GM08714 (cell line): ENCODE measurements at regions not wholly inside any gene's neighbourhood (a gene's known extent, or its start where the extent isn't known, plus 50 kb on each side); places are given as distances from the start of the nearest gene placed in this dataset.
"Not testable (repeated sequence)": the region's sequence is repeated elsewhere in the genome, so short reads cannot be mapped to it uniquely, and the experiment has no call there.

Source experiments
- H3K4me3 ChIP-seq: fragments of 200-500 bp; sonication (Bioruptor generic); 2 replicates; pipeline ENCODE4 v1.5.1; 2014; ENCODE audit warnings: mild to moderate bottlenecking, low read length, inconsistent platforms
- ZNF274 ChIP-seq: IDR thresholded peaks from 2 replicates; pipeline ENCODE4 v1.6.1; 2012; ENCODE audit warnings: mild to moderate bottlenecking, low read depth, low read length

GRCh38 chr3:64387688-64388087 lies 162.4 kb upstream of the PRICKLE2 start:
- H3K4me3 ChIP-seq: no peak overlapping the region
- TF ChIP-seq ZNF274: no peak

- no peak for TF ChIP-seq ZNF274
- H3K4me3 ChIP-seq: no peak overlapping the region
These were observed 160.0 kb upstream of the PRICKLE2 start for GRCh38 chr3:64385277-64385676.

GRCh38 chr3:64384561-64384960 lies 159.3 kb upstream of the PRICKLE2 start:
- no peak for TF ChIP-seq ZNF274
- no peak overlapping the region for H3K4me3 ChIP-seq

DNA sequence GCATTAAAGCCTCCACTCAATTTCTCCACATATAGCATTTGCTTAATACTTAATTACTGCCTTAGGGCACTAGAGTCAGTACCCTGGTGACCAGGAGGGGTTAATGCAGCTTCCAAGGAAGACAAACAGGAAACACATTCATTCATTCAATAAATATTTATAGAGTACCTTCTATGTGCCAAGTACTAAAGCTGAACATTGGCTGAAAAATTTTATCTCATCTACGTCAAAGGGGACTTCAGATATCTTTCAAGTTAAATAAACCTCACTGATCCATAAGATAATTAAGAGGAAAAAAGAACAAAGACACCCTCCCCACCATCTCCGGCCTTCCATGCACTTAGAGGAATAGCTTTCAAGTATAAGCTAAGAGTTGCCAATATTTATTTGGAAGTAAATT lies 156.9 kb upstream of the PRICKLE2 start:
- no peak for TF ChIP-seq ZNF274
- no peak overlapping the region for H3K4me3 ChIP-seq

DNA sequence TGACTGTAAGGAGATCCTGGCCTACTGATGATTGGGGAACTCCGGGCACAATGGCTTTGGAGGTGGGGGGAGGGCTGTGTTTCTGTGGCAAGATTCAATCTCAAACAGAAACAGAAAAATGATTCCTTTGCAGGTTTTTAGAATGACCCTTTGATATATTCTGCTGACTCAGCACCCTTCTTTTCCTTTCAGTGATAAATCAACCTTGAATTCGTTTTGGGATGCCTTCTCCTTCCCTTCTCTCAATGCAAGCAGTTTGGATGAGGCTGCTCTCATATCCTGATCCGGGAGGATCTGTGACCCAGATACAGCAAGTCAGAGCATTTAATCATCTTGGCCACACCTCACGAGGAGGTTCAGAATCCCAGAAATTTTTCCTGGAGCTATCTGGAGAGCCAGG lies 156.1 kb upstream of the PRICKLE2 start:
- H3K4me3 ChIP-seq: no peak overlapping the region
- no peak for TF ChIP-seq ZNF274

- H3K4me3 ChIP-seq: no peak overlapping the region
- no peak for TF ChIP-seq ZNF274
These were observed 155.3 kb upstream of the PRICKLE2 start for GRCh38 chr3:64380546-64380945.

DNA sequence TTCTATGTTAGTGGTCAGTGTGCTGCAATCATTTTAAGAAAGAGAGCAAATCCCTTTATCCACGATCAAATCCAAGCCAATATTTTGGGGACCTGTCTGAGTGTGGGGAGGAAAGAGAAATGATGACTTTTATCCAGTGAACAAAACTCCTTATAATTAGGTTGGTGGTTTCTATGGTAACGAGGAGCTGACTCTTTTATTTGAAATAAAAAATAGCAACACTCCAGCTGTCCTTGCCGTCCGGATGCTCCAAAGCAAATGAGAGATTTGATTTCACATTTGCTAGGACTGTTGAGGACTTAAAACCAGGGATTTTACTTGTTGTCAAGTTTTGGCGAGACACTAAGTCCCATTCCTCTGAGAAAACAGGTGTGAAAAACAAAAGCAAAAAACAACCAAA lies 154.0 kb upstream of the PRICKLE2 start:
- no peak for TF ChIP-seq ZNF274
- H3K4me3 ChIP-seq: no peak overlapping the region

DNA sequence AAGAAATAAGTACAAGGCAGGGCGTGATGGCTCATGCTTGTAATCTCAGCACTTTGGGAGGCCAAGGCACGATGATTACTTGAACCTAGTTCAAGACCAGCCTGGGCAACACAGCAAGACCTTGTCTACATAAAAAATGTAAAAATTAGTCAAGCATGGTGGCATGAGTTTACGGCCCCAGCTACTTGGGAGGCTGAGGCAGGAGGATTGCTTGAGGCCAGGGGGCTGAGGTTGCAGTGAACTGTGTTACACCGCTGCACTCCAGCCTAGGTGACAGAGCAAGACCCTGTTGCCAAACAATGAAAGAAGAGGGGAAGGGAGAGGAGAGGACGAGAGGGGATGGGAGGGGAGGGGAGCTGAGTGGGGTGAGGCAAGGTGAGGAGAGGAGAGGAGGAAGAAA lies 152.7 kb upstream of the PRICKLE2 start:
- H3K4me3 ChIP-seq: no peak overlapping the region
- no peak for TF ChIP-seq ZNF274

GRCh38 chr3:64375737-64376136 lies 150.5 kb upstream of the PRICKLE2 start:
- no peak for TF ChIP-seq ZNF274

GRCh38 chr3:64369390-64369789 lies 144.1 kb upstream of the PRICKLE2 start:
- H3K4me3 ChIP-seq: no peak overlapping the region
- no peak for TF ChIP-seq ZNF274

More at GRCh38 chr3:64375737-64376136, 150.5 kb upstream of the PRICKLE2 start:
- H3K4me3 ChIP-seq: no peak overlapping the region

- H3K4me3 ChIP-seq: no peak overlapping the region
- no peak for TF ChIP-seq ZNF274
These were observed 143.2 kb upstream of the PRICKLE2 start for GRCh38 chr3:64368257-64369020.

- no peak for TF ChIP-seq ZNF274
- H3K4me3 ChIP-seq: no peak overlapping the region
These were observed 140.6 kb upstream of the PRICKLE2 start for GRCh38 chr3:64365877-64366276.

GRCh38 chr3:64363842-64364241 lies 138.6 kb upstream of the PRICKLE2 start:
- no peak for TF ChIP-seq ZNF274
- H3K4me3 ChIP-seq: no peak overlapping the region

DNA sequence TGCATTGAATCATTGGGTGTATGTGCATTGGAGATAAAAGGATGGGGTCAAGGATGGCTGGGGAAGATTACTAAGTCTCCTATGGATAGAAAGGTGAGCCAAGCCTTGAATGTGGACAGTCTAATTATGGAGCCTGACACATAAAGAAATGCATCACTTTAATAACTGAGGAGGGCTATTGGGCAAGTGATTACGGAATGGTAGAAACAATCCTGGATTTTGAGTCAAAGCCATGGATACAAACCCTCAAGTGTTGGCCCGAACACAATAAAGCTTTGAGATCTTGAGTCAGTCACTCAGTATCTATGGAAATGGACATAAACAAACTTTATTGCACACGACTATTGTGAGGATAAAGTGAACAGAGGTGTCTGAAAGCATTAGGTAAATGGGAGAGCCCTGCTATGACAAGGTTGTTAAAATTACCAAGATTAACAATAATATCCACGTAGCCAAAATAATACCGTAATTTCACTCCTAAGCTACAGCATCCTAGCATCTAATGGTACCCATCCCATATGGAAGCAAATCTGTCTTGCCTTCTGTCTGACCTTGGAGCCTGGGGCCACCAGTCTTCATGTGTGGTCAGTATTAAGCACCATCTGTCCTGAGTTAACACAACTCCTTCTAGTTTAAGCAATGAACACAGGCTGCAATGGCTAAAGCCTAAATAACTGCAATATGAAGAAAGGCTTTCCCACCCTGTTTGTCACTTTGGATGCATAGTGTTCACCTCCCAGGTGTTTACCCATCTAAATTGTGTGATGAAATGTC lies 136.9 kb upstream of the PRICKLE2 start:
- no peak for TF ChIP-seq ZNF274
- no peak overlapping the region for H3K4me3 ChIP-seq

- not testable (repeated sequence) for H3K4me3 ChIP-seq
These were observed 135.8 kb upstream of the PRICKLE2 start for GRCh38 chr3:64361036-64361435.

DNA sequence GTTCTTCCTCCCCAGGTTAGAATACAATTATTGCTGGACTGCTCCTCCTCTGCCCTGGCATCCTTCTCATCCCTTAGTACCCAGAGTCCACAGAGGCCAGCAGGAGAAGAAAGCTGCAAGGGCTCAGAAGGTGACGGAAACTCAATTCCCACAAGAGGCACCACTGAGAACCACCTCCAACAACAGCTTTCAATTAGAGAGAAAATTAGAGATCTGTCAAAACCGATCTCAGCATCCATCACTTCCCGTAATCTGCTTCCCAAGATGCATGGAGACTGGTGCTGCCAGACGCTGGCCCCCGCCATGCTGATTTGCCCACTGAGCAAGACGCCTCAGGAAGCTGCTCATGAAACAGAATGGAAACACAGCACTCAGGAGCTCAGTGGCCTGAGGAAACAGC lies 135.0 kb upstream of the PRICKLE2 start:
- H3K4me3 ChIP-seq: no peak overlapping the region
- no peak for TF ChIP-seq ZNF274
